BE2C (cell line): ENCODE measurements at regions not wholly inside any gene's neighbourhood (a gene's known extent, or its start where the extent isn't known, plus 50 kb on each side); places are given as distances from the start of the nearest gene placed in this dataset.

Experiments used
- DNase-seq: peaks from one replicate; pipeline ENCODE4 v3.0.0-alpha.2; 2020
- H3K27me3 ChIP-seq: fragments of 250-450 bp; sonication (Bioruptor Pico); 2 replicates; pipeline ENCODE4 v1.5.1; 2020; ENCODE audit warnings: mild to moderate bottlenecking
- H3K36me3 ChIP-seq: fragments of 250-450 bp; sonication (Bioruptor Pico); 2 replicates; pipeline ENCODE4 v1.5.1; 2020; ENCODE audit warnings: mild to moderate bottlenecking
- H3K4me1 ChIP-seq: fragments of 250-450 bp; sonication (Bioruptor Pico); 2 replicates; pipeline ENCODE4 v1.5.1; 2020
- H3K4me3 ChIP-seq: 2 replicates; pipeline ENCODE4 v1.5.1; 2011; ENCODE audit warnings: low read depth, low read length
- H3K9me3 ChIP-seq: fragments of 250-450 bp; sonication (Bioruptor Pico); 2 replicates; pipeline ENCODE4 v1.5.1; 2020
- TF ChIP-seq, protein P1 (sequence below): IDR thresholded peaks from 2 replicates; pipeline ENCODE4 v1.5.1; 2012; ENCODE audit warnings: mild to moderate bottlenecking, low read depth, low read length

DNA sequence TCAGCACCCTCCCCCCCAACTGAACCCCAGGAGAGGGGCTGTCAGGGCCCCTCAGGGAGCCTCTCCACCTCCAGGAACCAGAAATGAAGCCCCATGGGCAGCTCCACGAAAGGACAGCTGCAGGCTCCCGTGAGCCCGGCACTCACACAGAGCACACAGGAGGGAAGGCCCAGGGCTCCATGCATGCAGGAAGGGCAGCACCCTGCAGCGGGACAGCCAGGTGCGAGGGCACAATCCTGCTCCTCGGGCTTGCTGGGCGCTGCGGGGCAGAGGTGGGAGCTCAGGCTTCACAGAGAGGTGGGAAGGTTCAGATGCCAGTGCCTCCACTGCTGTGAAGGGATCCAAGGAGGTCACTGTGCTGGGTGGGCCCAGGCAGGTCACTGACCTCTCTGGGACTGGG lies 90.0 kb downstream of the HMX1 start:
- Histone ChIP-seq H3K27me3 (no peaks in the 10 kb centered on the region), H3K36me3 (no peaks in the 10 kb centered on the region), H3K4me3 (no peak overlapping the region), H3K4me1 (no peaks in the 10 kb centered on the region; the same call in 1 of the 2 replicates), H3K9me3 (no peaks in the 10 kb centered on the region)
- TF ChIP-seq, protein P1, sequence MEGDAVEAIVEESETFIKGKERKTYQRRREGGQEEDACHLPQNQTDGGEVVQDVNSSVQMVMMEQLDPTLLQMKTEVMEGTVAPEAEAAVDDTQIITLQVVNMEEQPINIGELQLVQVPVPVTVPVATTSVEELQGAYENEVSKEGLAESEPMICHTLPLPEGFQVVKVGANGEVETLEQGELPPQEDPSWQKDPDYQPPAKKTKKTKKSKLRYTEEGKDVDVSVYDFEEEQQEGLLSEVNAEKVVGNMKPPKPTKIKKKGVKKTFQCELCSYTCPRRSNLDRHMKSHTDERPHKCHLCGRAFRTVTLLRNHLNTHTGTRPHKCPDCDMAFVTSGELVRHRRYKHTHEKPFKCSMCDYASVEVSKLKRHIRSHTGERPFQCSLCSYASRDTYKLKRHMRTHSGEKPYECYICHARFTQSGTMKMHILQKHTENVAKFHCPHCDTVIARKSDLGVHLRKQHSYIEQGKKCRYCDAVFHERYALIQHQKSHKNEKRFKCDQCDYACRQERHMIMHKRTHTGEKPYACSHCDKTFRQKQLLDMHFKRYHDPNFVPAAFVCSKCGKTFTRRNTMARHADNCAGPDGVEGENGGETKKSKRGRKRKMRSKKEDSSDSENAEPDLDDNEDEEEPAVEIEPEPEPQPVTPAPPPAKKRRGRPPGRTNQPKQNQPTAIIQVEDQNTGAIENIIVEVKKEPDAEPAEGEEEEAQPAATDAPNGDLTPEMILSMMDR, result no peak
- no peak for DNase-seq

DNA sequence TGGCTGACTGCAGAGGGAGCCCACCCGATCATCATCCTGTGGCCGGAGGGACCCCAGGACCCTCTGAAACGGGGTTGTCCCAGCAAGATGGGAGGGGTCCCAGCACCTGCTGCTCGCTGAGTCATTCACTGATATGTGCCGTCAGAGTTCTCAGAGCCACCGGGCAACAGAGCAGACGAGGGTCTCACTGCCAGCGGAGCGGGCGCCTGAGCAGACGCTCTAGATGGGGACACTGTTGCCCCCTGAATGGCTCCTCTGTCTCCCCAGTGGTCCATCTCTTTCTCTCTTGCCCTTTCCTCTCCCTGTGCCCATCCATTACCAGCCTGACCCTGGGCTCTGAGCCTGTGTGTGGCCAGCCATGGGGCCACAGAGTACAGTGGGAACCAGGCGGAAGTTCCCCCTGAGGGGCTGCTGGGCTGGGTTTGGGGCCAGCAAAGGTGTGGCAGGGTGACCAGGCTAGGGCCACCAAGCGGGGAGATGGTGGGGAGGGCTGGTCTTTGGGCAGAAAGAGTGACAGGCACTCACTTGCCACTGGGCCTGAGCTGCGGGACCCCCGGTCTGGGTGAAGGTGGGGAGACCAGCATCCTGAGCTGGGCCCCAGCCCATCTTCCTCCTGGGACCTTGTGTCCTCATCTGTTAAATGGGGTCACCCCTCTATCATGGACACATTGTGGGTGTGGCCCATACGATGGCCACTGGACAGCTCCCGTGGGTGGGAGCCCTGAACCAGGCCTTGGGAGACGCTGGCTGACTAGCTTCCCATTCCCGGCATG lies 90.9 kb downstream of the HMX1 start:
- H3K27me3 ChIP-seq, result no peaks in the 10 kb centered on the region
- no peaks in the 10 kb centered on the region for H3K9me3 ChIP-seq
- no peak overlapping the region for H3K4me3 ChIP-seq
- H3K4me1 ChIP-seq, result no peaks in the 10 kb centered on the region; the same call in 1 of the 2 replicates
- TF ChIP-seq, protein P1, result no peak
- DNase-seq, result no peak
- no peaks in the 10 kb centered on the region for H3K36me3 ChIP-seq

DNA sequence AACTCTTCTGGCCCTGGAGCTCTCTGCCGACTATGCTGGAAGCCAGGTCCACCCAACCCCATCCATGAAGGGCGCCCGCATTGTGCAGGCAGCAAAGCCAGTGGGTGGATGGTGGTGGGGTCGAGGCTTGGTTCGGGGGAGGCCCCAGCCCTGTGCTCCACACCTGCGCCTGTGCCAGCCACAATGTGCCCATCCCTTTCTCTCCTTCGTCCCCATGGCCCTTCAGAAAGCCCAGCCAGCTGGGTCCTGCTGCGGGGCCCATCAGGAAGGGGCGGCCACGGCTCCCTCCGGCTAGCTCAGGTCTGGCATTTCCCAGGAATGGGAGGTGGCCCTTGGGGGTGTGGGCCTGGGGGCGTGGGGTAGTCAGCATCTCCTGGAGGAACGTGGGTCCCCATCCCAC lies 91.6 kb downstream of the HMX1 start:
- H3K4me3 ChIP-seq, result no peak overlapping the region
- no peaks in the 10 kb centered on the region; the same call in 1 of the 2 replicates for H3K4me1 ChIP-seq
- no peaks in the 10 kb centered on the region for H3K27me3 ChIP-seq
- DNase-seq, result no peak
- H3K9me3 ChIP-seq, result no peaks in the 10 kb centered on the region
- H3K36me3 ChIP-seq, result no peaks in the 10 kb centered on the region
- TF ChIP-seq, protein P1, result no peak

DNA sequence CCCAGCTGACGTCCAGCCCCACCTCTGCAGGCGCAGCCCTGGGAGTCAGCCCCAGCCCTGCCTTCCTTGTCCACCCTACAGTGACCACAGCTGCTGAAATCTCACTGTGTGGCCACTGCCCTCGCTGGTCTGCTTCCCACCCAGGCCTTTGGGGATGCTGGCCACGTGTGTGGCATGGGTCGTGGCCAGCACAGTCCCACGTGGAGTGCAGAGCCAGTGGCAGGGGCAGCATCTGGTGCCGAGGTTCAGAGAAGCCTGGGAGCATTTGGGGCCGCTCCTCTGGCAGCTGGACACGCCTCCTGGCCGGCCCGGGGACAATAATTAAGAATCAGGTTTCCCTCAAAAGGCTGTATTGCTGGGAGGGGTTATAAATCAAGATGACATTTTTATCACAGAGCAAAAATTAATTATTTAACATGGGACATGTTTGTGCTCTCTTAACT lies 92.1 kb downstream of the HMX1 start:
- DNase-seq, result no peak
- no peaks in the 10 kb centered on the region for H3K9me3 ChIP-seq
- H3K36me3 ChIP-seq, result no peaks in the 10 kb centered on the region
- no peaks in the 10 kb centered on the region; the same call in 1 of the 2 replicates for H3K4me1 ChIP-seq
- TF ChIP-seq, protein P1, result no peak
- H3K27me3 ChIP-seq, result no peaks in the 10 kb centered on the region
- H3K4me3 ChIP-seq, result no peak overlapping the region

DNA sequence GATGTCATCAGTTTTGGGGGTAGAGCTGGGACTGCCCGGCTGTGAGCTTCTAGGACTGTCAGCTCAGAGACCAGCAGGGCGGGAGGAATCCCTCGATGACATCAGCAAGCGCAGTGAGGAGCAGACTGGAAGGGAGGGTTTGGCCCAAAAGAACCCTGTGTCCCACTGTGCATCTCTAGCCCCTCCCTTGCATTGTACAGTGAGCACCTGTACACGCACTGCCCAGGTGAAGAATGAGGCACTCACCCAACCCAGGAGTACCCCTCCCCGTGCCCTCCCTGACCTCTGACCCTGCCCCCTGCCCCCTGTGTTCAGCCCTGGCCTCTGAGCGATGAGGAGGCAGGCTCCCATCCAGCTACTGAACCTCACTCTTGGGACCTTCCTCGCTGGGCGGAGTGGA lies 92.9 kb downstream of the HMX1 start:
- no peaks in the 10 kb centered on the region for H3K9me3 ChIP-seq
- H3K36me3 ChIP-seq, result no peaks in the 10 kb centered on the region
- H3K4me3 ChIP-seq, result no peak overlapping the region
- no peak for DNase-seq
- H3K27me3 ChIP-seq, result no peaks in the 10 kb centered on the region
- no peaks in the 10 kb centered on the region; the same call in 1 of the 2 replicates for H3K4me1 ChIP-seq
- TF ChIP-seq, protein P1, result no peak

DNA sequence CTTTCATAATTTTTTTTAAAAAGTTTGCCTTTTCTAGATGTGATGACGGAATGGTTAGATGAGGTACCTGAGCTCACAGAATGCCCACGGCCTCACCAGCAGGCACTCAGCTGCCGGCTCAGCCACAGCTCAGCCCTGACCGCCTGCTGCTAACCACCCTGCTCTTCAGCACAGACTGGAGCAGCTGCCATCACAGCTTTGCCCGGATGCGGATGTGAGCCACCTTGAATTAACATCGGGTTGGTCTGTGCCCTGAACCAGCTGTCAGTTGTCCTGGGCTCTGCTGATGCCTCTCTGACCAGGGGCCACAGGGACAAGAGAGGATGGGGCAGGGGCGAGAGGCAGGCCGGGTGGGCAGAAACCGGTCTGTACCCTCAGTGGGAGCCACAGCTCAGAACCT lies 93.3 kb downstream of the HMX1 start:
- no peaks in the 10 kb centered on the region for H3K36me3 ChIP-seq
- no peaks in the 10 kb centered on the region for H3K9me3 ChIP-seq
- H3K4me1 ChIP-seq, result no peaks in the 10 kb centered on the region; the same call in 1 of the 2 replicates
- H3K4me3 ChIP-seq, result no peak overlapping the region
- TF ChIP-seq, protein P1, result no peak
- H3K27me3 ChIP-seq, result no peaks in the 10 kb centered on the region
- no peak for DNase-seq
